BJ (cell line): ENCODE measurements at regions not wholly inside any gene's neighbourhood (a gene's known extent, or its start where the extent isn't known, plus 50 kb on each side); places are given as distances from the start of the nearest gene placed in this dataset.

ENCODE experiments used
- CTCF ChIA-PET: fragments of 350-600 bp; formaldehyde crosslinking; extraction: SDS; loops from one replicate; lab custom pipeline; 2021; ENCODE audit warnings: antibody characterized with exemption, inconsistent platforms; lab: Yijun Ruan, JAX
- POLR2A ChIA-PET: fragments of 300-600 bp; sonication (Branson Sonifier 250); formaldehyde crosslinking; extraction: SDS; loops from one replicate; lab custom pipeline; 2021; ENCODE audit warnings: antibody characterized with exemption; lab: Charles Lee
- DNase-seq: peaks from one replicate; pipeline ENCODE4 v3.0.0-alpha.2; 2011; ENCODE audit warnings: low read depth
- H3K27me3 ChIP-seq: 2 replicates; pipeline ENCODE4 v1.6.0; 2011; ENCODE audit warnings: low read length; ENCODE audit not compliant: control insufficient read depth, insufficient read depth
- H3K36me3 ChIP-seq: 2 replicates; pipeline ENCODE4 v1.5.1; 2011; ENCODE audit warnings: low read length; ENCODE audit not compliant: control insufficient read depth, insufficient read depth
- H3K4me3 ChIP-seq: 2 replicates; pipeline ENCODE4 v1.5.1; 2011; ENCODE audit warnings: low read depth, mild to moderate bottlenecking, control low read depth, low read length
- TF ChIP-seq, protein P1 (sequence below): IDR thresholded peaks from 2 replicates; pipeline ENCODE4 v1.5.1; 2011; ENCODE audit warnings: low read depth, mild to moderate bottlenecking, control low read depth, inconsistent platforms, low read length, moderate library complexity; ENCODE audit not compliant: insufficient read depth

- ChIA-PET CTCF (interaction anchor here (1.4 kb wide), 1 partner anchor 20 kb away, joined by 3 read pairs; no protein-coding TSS in a partner anchor), POLR2A (no interaction called here)
- TF ChIP-seq, protein P1, sequence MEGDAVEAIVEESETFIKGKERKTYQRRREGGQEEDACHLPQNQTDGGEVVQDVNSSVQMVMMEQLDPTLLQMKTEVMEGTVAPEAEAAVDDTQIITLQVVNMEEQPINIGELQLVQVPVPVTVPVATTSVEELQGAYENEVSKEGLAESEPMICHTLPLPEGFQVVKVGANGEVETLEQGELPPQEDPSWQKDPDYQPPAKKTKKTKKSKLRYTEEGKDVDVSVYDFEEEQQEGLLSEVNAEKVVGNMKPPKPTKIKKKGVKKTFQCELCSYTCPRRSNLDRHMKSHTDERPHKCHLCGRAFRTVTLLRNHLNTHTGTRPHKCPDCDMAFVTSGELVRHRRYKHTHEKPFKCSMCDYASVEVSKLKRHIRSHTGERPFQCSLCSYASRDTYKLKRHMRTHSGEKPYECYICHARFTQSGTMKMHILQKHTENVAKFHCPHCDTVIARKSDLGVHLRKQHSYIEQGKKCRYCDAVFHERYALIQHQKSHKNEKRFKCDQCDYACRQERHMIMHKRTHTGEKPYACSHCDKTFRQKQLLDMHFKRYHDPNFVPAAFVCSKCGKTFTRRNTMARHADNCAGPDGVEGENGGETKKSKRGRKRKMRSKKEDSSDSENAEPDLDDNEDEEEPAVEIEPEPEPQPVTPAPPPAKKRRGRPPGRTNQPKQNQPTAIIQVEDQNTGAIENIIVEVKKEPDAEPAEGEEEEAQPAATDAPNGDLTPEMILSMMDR = no peak
Measured at GRCh38 chr6:132088150-132088549, 137.0 kb upstream of the CCN2 start.

GRCh38 chr6:132087391-132087790 is 136.2 kb upstream of the CCN2 start:
- TF ChIP-seq, protein P1 = no peak
- POLR2A ChIA-PET = interaction anchor here (0.6 to 1.0 kb wide), 2 partner anchors 136 to 138 kb away, joined by 4 to 9 read pairs; no protein-coding TSS in a partner anchor
- no peak overlapping the region for H3K4me3 ChIP-seq
- no peaks in the 10 kb centered on the region for H3K36me3 ChIP-seq
- DNase-seq = no peak
- H3K27me3 ChIP-seq = no peaks in the 10 kb centered on the region
- CTCF ChIA-PET = interaction anchor here (0.6 to 1.4 kb wide), 3 partner anchors 8 to 20 kb away, joined by 3 read pairs; no protein-coding TSS in a partner anchor

More at GRCh38 chr6:132088150-132088549, 137.0 kb upstream of the CCN2 start:
- Histone ChIP-seq H3K36me3 (no peaks in the 10 kb centered on the region), H3K4me3 (no peak overlapping the region), H3K27me3 (no peaks in the 10 kb centered on the region)
- DNase-seq = no peak

DNA sequence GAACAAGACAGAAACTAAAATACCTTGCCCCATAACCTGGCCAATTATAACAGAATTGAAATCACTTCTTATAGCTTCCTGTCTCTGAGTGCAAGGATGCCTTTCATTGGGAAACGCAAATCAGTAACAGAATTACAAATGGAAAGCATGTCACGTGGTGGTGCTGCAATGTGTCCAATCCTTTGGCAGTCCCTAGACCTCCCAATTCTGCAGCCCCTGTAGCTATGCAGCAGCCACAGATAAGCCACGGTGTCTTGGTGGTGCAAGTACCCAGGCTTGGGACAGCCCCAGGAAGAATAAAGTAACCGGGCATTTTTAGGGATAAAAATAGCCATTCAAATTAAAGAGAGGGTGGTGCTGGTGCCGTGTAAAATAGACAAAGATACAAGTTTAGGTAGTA is 134.6 kb upstream of the CCN2 start:
- H3K27me3 ChIP-seq = no peaks in the 10 kb centered on the region
- ChIA-PET POLR2A (interaction anchor here (0.6 to 1.4 kb wide), 3 partner anchors 134 to 1195 kb away, joined by 3 to 8 read pairs (median 3); partner anchors contain the start of gene CCN2), CTCF (interaction anchor here (1.0 to 1.5 kb wide), 4 partner anchors 118 to 135 kb away, joined by 3 to 4 read pairs (median 4); partner anchors contain the start of gene CCN2)
- H3K36me3 ChIP-seq = no peaks in the 10 kb centered on the region
- TF ChIP-seq, protein P1 = no peak
- DNase-seq = no peak
- H3K4me3 ChIP-seq = no peak overlapping the region

DNA sequence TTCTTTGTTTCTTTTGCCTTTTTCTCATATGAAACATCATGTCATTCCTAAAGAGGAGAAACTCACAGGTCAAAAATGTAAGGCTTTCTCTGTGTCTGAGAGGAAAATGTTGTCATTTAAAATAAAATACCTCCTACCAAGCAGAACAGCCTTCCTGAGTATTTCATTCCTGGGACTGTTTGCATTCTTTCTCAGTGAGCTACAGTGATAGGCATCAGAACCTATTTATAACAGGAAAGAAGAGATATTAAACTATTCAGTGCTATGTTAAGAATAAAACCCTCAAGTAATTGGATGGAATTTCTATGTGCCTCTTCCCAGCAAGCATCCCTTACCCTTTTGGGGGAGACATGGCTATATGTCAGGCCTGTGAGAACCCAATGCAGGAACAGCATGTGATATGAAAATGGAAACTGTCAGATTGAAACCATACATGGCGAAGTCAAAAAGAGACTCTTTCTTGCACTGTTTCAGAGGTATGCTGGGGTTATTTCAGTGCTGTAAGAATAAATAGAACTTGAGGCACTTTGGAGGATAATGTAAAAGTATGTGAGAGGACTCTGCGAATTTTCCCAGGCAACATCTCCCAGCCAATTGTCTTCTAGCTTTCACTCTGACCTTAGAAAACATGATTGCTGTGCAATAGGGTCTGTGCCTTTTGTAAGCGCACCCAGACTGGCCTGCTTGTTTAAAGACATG is 133.8 kb upstream of the CCN2 start:
- no peaks in the 10 kb centered on the region for H3K36me3 ChIP-seq
- ChIA-PET POLR2A (interaction anchor here (0.6 to 1.4 kb wide), 9 partner anchors 17 to 1194 kb away, joined by 3 to 8 read pairs (median 4); partner anchors contain the start of gene CCN2), CTCF (interaction anchor here (1.0 to 1.5 kb wide), 5 partner anchors 16 to 138 kb away, joined by 3 to 4 read pairs (median 3); partner anchors contain the start of gene CCN2)
- TF ChIP-seq, protein P1 = no peak
- H3K27me3 ChIP-seq = no peaks in the 10 kb centered on the region
- no peak overlapping the region for H3K4me3 ChIP-seq
- DNase-seq = peak; percentile 100

GRCh38 chr6:132082421-132082820 is 131.2 kb upstream of the CCN2 start:
- ChIA-PET POLR2A (no interaction called here), CTCF (no interaction called here)
- no peak for DNase-seq
- H3K4me3 ChIP-seq = no peak overlapping the region
- no peaks in the 10 kb centered on the region for H3K36me3 ChIP-seq
- TF ChIP-seq, protein P1 = no peak
- H3K27me3 ChIP-seq = no peaks in the 10 kb centered on the region
